Kidney (tissue), 13 donors: ENCODE measurements at regions not wholly inside any gene's neighbourhood (a gene's known extent, or its start where the extent isn't known, plus 50 kb on each side); places are given as distances from the start of the nearest gene placed in this dataset.

ENCODE experiments used
- DNase-seq, 5 donors: peaks; one replicate each; pipeline ENCODE4 v3.0.0-alpha.2; 2013 to 2020
- FAIRE-seq: peaks from 2 replicates; lab custom pipeline; 2012; peaks lifted over from hg19 to GRCh38; lab: Jason Lieb, UNC
- H3K27ac ChIP-seq, 2 donors: one replicate each; pipeline ENCODE4 v1.7.0; 2013; ENCODE audit warnings: low read depth in 2 of 2, low read length in 2 of 2, inconsistent platforms in 1 of 2
- H3K27me3 ChIP-seq: one replicate; pipeline ENCODE4 v1.7.1; 2013; ENCODE audit warnings: low read length, inconsistent platforms; ENCODE audit not compliant: control insufficient read depth, insufficient read depth
- H3K36me3 ChIP-seq, 3 donors: one replicate each; pipeline versions ENCODE4 v1.7.0 to v1.7.1; 2013; ENCODE audit warnings: low read length in 3 of 3, control low read depth in 1 of 3, inconsistent platforms in 1 of 3; ENCODE audit not compliant: insufficient read depth in 3 of 3, control insufficient read depth in 2 of 3
- H3K4me1 ChIP-seq, 3 donors: one replicate each; pipeline versions ENCODE4 v1.7.0 to v1.7.1; 2013; ENCODE audit warnings: low read length in 3 of 3, inconsistent platforms in 1 of 3, low read depth in 1 of 3; ENCODE audit not compliant: control insufficient read depth in 2 of 3, insufficient read depth in 2 of 3
- H3K4me3 ChIP-seq, 3 donors: one replicate each; pipeline versions ENCODE4 v1.7.0 to v1.8.1; 2013; ENCODE audit warnings: low read length in 3 of 3, control low read depth in 1 of 3, inconsistent platforms in 1 of 3
- H3K9ac ChIP-seq, 3 donors: one replicate each; pipeline versions ENCODE4 v1.7.0 to v1.7.1; 2013; ENCODE audit warnings: low read length in 3 of 3, control low read depth in 1 of 3, inconsistent platforms in 1 of 3
- H3K9me3 ChIP-seq, 3 donors: one replicate each; pipeline versions ENCODE4 v1.7.0 to v1.7.1; 2013; ENCODE audit warnings: low read length in 3 of 3, control low read depth in 1 of 3, inconsistent platforms in 1 of 3; ENCODE audit not compliant: control insufficient read depth in 2 of 3, insufficient read depth in 1 of 3
- intact Hi-C: fragments of 100-400 bp; cut with DNase I; formaldehyde crosslinking; loops from one replicate; pipeline ENCODE4 v1.11.1; 2022
- TF ChIP-seq, protein P1 (sequence below): IDR thresholded peaks from 3 replicates; pipeline ENCODE4 v1.5.1; 2012; ENCODE audit warnings: mild to moderate bottlenecking, moderate library complexity, borderline replicate concordance; ENCODE audit not compliant: insufficient read depth; ENCODE audit errors: extremely low read depth
- donor health status: control.
- donor health status: control.
- donor health status: control.
- donor health status: control.
- donor health status: control.
- donor health status: DM: yes; HTN: yes; CAD: no.
- donor health status: Normal renal cell carcinoma (clear cell type).

DNA sequence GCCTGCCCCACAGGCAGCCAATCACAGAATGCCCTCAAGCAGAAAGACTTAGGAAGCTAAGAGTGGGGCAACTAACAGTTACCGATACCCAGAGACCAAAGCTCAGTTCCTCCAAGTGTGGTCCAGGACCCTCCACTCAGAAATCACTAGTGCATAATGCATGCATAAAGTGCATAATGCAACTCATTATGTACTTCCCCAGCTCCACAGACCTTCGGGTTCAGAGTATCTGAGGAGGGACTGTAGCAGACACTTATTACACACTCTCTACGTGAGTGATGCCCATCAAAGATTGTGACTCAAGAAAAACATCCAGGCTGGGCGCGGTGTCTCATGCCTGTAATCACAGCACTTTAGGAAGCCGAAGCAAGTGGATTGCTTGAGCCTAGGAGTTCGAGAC is 328.0 kb downstream of the BCOR start:
- no peak for FAIRE-seq
- intact Hi-C loops, result no loop called here

DNA sequence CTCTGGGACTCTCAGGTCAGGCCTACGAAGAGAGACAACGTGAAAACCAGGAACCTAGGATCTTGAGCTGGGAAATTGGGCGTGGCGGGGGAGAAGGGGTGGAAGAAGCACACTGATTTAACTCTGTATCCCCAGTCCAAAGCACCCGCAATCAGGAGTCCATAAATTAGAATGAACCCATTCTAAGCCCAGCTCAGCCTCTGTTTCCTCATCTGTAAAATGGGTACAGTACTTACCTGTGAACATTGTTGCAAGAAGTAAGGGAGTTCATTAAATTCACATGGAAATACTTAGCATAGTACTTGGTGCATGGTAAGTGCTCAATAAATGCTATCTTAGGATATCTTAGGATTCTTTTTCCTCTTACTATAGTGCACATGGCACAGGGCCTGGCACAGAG is 326.7 kb downstream of the BCOR start:
- no peak overlapping the region for H3K27ac ChIP-seq
- no peaks in the 10 kb centered on the region for H3K36me3 ChIP-seq
- TF ChIP-seq, protein P1, sequence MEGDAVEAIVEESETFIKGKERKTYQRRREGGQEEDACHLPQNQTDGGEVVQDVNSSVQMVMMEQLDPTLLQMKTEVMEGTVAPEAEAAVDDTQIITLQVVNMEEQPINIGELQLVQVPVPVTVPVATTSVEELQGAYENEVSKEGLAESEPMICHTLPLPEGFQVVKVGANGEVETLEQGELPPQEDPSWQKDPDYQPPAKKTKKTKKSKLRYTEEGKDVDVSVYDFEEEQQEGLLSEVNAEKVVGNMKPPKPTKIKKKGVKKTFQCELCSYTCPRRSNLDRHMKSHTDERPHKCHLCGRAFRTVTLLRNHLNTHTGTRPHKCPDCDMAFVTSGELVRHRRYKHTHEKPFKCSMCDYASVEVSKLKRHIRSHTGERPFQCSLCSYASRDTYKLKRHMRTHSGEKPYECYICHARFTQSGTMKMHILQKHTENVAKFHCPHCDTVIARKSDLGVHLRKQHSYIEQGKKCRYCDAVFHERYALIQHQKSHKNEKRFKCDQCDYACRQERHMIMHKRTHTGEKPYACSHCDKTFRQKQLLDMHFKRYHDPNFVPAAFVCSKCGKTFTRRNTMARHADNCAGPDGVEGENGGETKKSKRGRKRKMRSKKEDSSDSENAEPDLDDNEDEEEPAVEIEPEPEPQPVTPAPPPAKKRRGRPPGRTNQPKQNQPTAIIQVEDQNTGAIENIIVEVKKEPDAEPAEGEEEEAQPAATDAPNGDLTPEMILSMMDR, result no peak
- no peak overlapping the region for H3K4me3 ChIP-seq
- DNase-seq (no peak), FAIRE-seq (no peak)
- H3K9ac ChIP-seq, result no peak overlapping the region
- no peaks in the 10 kb centered on the region for H3K4me1 ChIP-seq
- intact Hi-C loops, result no loop called here
- no peaks in the 10 kb centered on the region for H3K9me3 ChIP-seq
- peaks cover 3% of the 10 kb centered on the region for H3K27me3 ChIP-seq

More for the DNA sequence above, 328.0 kb downstream of the BCOR start:
- no peak for DNase-seq
- H3K9ac ChIP-seq, result no peak overlapping the region
- H3K4me3 ChIP-seq, result no peak overlapping the region
- H3K27me3 ChIP-seq, result peaks cover 3% of the 10 kb centered on the region
- H3K27ac ChIP-seq, result no peak overlapping the region
- TF ChIP-seq, protein P1, result no peak
- no peaks in the 10 kb centered on the region for H3K9me3 ChIP-seq
- no peaks in the 10 kb centered on the region for H3K4me1 ChIP-seq
- no peaks in the 10 kb centered on the region for H3K36me3 ChIP-seq

DNA sequence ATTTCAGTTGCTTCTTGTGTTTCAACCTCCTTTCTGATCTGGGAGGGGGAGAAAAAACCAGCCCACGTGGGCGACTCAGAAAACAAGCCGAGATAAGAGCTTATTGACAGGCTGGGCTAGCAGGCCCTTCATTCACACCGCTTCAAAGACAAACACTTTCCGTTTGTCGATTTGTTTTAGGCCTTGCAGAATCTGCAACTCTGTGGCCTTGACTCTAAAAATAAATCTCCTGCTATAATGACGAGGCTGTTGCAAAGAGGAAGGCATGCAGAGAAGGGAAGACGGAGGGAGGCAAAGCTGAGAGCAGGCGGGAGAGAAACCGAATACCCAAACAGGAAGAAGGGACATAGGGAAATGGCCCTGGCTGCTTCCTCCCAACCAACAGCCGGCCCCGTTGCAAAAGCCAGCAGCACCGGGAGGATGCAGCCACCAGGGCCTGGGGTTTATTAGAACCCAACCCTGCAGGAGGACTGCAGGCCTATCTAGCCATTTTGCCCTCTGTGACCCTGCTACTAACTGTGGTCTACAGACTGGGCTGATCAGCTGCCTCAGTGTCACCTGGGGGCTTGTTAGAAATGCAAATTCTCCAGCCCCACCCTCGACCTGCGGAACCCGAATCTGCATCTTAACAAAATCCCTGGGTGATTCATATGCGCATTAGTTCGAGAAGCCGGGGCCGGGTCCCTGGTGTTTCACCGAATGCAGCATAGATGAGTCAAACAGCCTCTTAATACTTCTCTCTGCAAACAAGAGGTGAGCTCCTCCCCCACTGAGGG is 325.5 kb downstream of the BCOR start:
- no peak overlapping the region for H3K27ac ChIP-seq
- H3K27me3 ChIP-seq, result peaks cover 3% of the 10 kb centered on the region
- no peak overlapping the region for H3K4me3 ChIP-seq
- H3K36me3 ChIP-seq, result no peaks in the 10 kb centered on the region
- no peaks in the 10 kb centered on the region for H3K4me1 ChIP-seq
- H3K9me3 ChIP-seq, result no peaks in the 10 kb centered on the region
- FAIRE-seq (no peak), DNase-seq (peak in 4 of 5 donors; percentile 54 to 77 (median 58))
- intact Hi-C loops, result no loop called here
- TF ChIP-seq, protein P1, result no peak
- H3K9ac ChIP-seq, result no peak overlapping the region
